Brain microvascular endothelial cell (primary cell): ENCODE measurements at regions not wholly inside any gene's neighbourhood (a gene's known extent, or its start where the extent isn't known, plus 50 kb on each side); places are given as distances from the start of the nearest gene placed in this dataset.

Experiments used
- DNase-seq: peaks from one replicate; pipeline ENCODE4 v3.0.0-alpha.2; 2020
- H3K27ac ChIP-seq: fragments of 250-450 bp; sonication (Bioruptor Pico); 2 replicates; pipeline ENCODE4 v1.5.1; 2020; ENCODE audit warnings: mild to moderate bottlenecking, moderate library complexity
- H3K27me3 ChIP-seq: fragments of 250-450 bp; sonication (Bioruptor Pico); replicated peaks from 2 replicates; pipeline ENCODE4 v1.5.1; 2020; ENCODE audit warnings: mild to moderate bottlenecking
- H3K36me3 ChIP-seq: fragments of 250-450 bp; sonication (Bioruptor Pico); replicated peaks from 2 replicates; pipeline ENCODE4 v1.5.1; 2020; ENCODE audit warnings: mild to moderate bottlenecking
- H3K4me3 ChIP-seq: 2 replicates; pipeline ENCODE4 v1.5.1; 2011; ENCODE audit warnings: low read depth, mild to moderate bottlenecking, control low read depth, low read length, moderate library complexity
- CTCF ChIP-seq: IDR thresholded peaks from 2 replicates; pipeline ENCODE4 v1.5.1; 2011; ENCODE audit warnings: low read depth, mild to moderate bottlenecking, moderate library complexity, low read length, control low read depth, inconsistent platforms; ENCODE audit errors: missing control alignments
- in situ Hi-C: cut with HindIII; loops from 2 replicates; pipeline ENCODE4 v1.10.0; 2017; ENCODE audit warnings: low sequenced_read_pairs, low pct_ligation_motif_present

GRCh38 chr5:111865356-111865755 is 108.4 kb upstream of the NREP start:
- Histone ChIP-seq H3K27ac (no peak overlapping the region), H3K36me3 (no peaks in the 10 kb centered on the region), H3K27me3 (no peaks in the 10 kb centered on the region), H3K4me3 (no peak overlapping the region)
- no peak for DNase-seq
- no peak for TF ChIP-seq CTCF
- in situ Hi-C loops: no loop called here

- Histone ChIP-seq H3K27me3 (no peaks in the 10 kb centered on the region), H3K4me3 (no peak overlapping the region), H3K27ac (no peak overlapping the region), H3K36me3 (no peaks in the 10 kb centered on the region)
- TF ChIP-seq CTCF: no peak
- DNase-seq: no peak
- in situ Hi-C loops: no loop called here
These were observed 106.8 kb upstream of the NREP start for GRCh38 chr5:111863801-111864200.

GRCh38 chr5:111859533-111860270 is 102.7 kb upstream of the NREP start:
- peak; percentile 56 for DNase-seq
- Histone ChIP-seq H3K4me3 (no peak overlapping the region), H3K36me3 (no peaks in the 10 kb centered on the region), H3K27ac (peak overlapping the region; percentile 46), H3K27me3 (no peaks in the 10 kb centered on the region)
- no peak for TF ChIP-seq CTCF
- in situ Hi-C loops: no loop called here

GRCh38 chr5:111859031-111859430 is 102.0 kb upstream of the NREP start:
- H3K4me3 ChIP-seq: no peak overlapping the region
- peak; percentile 60 for DNase-seq
- in situ Hi-C loops: no loop called here
- TF ChIP-seq CTCF: no peak
- H3K27ac ChIP-seq: peak overlapping the region; percentile 46
- no peaks in the 10 kb centered on the region for H3K27me3 ChIP-seq
- no peaks in the 10 kb centered on the region for H3K36me3 ChIP-seq

GRCh38 chr5:111857623-111858022 is 100.6 kb upstream of the NREP start:
- TF ChIP-seq CTCF: peak; percentile 14
- in situ Hi-C loops: no loop called here
- Histone ChIP-seq H3K36me3 (no peaks in the 10 kb centered on the region), H3K27me3 (no peaks in the 10 kb centered on the region), H3K4me3 (no peak overlapping the region), H3K27ac (no peak overlapping the region)
- DNase-seq: no peak

- no peak for DNase-seq
- in situ Hi-C loops: no loop called here
- Histone ChIP-seq H3K27me3 (no peaks in the 10 kb centered on the region), H3K4me3 (no peak overlapping the region), H3K36me3 (no peaks in the 10 kb centered on the region), H3K27ac (no peak overlapping the region)
- TF ChIP-seq CTCF: no peak
These were observed 100.0 kb upstream of the NREP start for GRCh38 chr5:111856876-111857466.
